ENCODE measurements at regions not wholly inside any gene's neighbourhood (a gene's known extent, or its start where the extent isn't known, plus 50 kb on each side); places are given as distances from the start of the nearest gene placed in this dataset.

- TF ChIP-seq POLR2A (IDR thresholded peaks at IDR 0.05) (no peak), CTCF (IDR thresholded peaks at IDR 0.05) (no peak)
Measured at GRCh38 chr10:21263263-21263803, 262.1 kb downstream of the SKIDA1 start.
